ENCODE measurements at regions not wholly inside any gene's neighbourhood (a gene's known extent, or its start where the extent isn't known, plus 50 kb on each side); places are given as distances from the start of the nearest gene placed in this dataset.

DNA sequence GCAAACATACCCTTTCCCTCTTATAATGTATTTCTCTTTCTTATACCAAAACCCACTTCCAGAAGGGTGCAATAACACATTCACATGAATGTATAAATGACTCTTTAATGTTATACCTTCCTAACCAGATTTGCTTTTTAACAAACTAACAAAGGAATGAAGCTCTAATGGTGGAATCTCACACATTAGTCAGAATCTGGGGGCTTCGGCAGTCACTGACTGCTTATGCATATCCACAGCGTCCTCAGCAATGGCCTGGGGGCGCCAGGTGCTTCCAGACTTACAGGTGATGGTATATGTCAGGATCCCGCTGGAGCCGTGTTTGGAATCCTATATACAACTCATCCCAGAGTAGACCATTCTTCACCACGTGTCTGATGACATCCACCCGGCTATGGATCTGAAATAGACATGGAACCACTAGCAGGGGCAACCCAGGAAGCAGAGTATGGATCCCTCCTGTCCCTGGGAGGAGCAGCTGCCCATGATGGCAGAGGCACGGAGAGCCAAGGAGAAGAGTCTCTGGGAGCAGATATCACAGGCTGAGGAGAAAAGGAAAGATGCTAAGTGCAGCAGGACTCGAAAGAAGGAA is 150.8 kb upstream of the RIPOR2 start:
- no peak for DNase-seq (ENCODE audit: low spot score in 2 of 2)
- no peak overlapping the region for H3K4me3 ChIP-seq
- no peaks in the 10 kb centered on the region for H3K4me1 ChIP-seq
- H3K36me3 ChIP-seq: peaks cover 6% of the 10 kb centered on the region
- TF ChIP-seq POLR2A (IDR thresholded peaks at IDR 0.05) (no peak), POLR2AphosphoS5 (IDR thresholded peaks at IDR 0.05) (no peak)
- TF ChIP-seq, protein P1, sequence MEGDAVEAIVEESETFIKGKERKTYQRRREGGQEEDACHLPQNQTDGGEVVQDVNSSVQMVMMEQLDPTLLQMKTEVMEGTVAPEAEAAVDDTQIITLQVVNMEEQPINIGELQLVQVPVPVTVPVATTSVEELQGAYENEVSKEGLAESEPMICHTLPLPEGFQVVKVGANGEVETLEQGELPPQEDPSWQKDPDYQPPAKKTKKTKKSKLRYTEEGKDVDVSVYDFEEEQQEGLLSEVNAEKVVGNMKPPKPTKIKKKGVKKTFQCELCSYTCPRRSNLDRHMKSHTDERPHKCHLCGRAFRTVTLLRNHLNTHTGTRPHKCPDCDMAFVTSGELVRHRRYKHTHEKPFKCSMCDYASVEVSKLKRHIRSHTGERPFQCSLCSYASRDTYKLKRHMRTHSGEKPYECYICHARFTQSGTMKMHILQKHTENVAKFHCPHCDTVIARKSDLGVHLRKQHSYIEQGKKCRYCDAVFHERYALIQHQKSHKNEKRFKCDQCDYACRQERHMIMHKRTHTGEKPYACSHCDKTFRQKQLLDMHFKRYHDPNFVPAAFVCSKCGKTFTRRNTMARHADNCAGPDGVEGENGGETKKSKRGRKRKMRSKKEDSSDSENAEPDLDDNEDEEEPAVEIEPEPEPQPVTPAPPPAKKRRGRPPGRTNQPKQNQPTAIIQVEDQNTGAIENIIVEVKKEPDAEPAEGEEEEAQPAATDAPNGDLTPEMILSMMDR (IDR thresholded peaks at IDR 0.05): no peak
- no peaks in the 10 kb centered on the region for H3K9me3 ChIP-seq
- no peaks in the 10 kb centered on the region for H3K27me3 ChIP-seq
- H3K27ac ChIP-seq: peak overlapping the region in 1 of 2 donors; percentile 13
- intact Hi-C loops (cut with DNase I; ENCODE audit: low total_unique reads): no loop called here

DNA sequence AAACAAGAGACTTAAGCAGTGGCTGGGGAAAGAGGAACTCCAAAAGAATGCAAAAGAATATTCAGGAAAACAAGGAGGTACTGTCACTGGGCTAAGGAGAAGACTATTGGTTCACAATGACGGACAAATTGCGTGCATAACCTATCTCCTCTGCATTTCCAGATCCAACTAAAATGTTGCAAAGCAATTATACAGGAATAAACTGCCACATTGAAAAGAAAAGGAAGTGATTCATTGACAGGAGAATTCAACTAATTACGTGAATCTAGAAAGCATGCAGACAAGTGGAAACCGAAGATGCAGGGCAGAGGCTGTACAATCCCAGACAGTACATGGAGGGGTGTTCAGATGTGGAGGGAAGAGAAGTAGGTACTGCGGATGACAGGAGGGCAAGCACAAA is 152.8 kb upstream of the RIPOR2 start:
- intact Hi-C loops (cut with DNase I; ENCODE audit: low total_unique reads): no loop called here
- Histone ChIP-seq H3K27me3 (no peaks in the 10 kb centered on the region), H3K4me3 (no peak overlapping the region), H3K9me3 (no peaks in the 10 kb centered on the region), H3K27ac (peak overlapping the region in 1 of 2 donors; percentile 49), H3K36me3 (peaks cover 6% of the 10 kb centered on the region), H3K4me1 (no peaks in the 10 kb centered on the region)
- no peak for DNase-seq (ENCODE audit: low spot score in 2 of 2)
- TF ChIP-seq POLR2AphosphoS5 (IDR thresholded peaks at IDR 0.05): no peak
- TF ChIP-seq POLR2A (IDR thresholded peaks at IDR 0.05): no peak
- TF ChIP-seq, protein P1 (IDR thresholded peaks at IDR 0.05): no peak

DNA sequence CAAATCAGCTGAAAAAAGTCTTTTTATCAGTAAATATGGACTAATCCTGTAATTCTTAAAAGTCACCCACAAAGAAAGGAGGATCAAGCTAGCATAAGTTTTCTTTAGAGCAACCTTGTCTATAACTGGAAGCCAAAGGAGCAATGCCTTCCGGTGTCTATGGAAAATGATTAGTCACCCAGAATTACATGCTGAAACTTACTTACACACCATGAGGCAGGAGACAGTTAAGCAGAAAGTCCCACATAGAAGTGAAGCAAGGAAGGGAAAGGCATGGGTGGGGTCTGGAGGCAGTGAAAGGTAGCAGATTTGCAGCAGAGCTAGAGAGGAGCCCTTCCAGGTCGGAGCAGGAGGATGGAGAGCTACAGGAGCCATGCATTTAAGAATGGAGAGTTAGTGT is 153.7 kb upstream of the RIPOR2 start:
- DNase-seq (ENCODE audit: low spot score in 2 of 2): no peak
- peak overlapping the region in 1 of 2 donors; percentile 49 for H3K27ac ChIP-seq
- intact Hi-C loops (cut with DNase I; ENCODE audit: low total_unique reads): no loop called here
- H3K4me3 ChIP-seq: no peak overlapping the region
- TF ChIP-seq, protein P1 (IDR thresholded peaks at IDR 0.05): no peak
- no peak for TF ChIP-seq POLR2A (IDR thresholded peaks at IDR 0.05)
- no peak for TF ChIP-seq POLR2AphosphoS5 (IDR thresholded peaks at IDR 0.05)
- H3K36me3 ChIP-seq: peaks cover 6% of the 10 kb centered on the region
- no peaks in the 10 kb centered on the region for H3K27me3 ChIP-seq
- no peaks in the 10 kb centered on the region for H3K9me3 ChIP-seq
- H3K4me1 ChIP-seq: no peaks in the 10 kb centered on the region

DNA sequence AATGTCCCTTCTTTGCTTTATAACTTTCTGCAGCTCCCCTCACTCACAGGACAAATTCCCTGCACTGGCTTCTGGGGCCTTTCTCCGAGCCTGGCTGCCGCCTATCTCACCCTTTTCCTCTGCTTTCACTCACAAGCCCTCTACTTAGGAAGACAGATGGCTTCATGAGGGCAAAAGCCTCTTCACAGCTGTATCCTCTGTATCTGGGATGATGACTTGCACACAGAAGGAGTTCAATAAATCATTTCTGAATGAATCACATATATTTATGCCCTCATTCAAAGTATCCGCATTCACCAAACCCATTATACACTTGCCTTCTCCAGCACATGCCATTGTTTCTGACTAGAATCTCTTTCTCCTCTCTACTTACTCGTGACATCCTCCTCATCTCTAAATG is 159.0 kb upstream of the RIPOR2 start:
- Histone ChIP-seq H3K27me3 (no peaks in the 10 kb centered on the region), H3K4me3 (no peak overlapping the region), H3K27ac (no peak overlapping the region), H3K4me1 (no peaks in the 10 kb centered on the region), H3K36me3 (no peaks in the 10 kb centered on the region), H3K9me3 (no peaks in the 10 kb centered on the region)
- intact Hi-C loops (cut with DNase I; ENCODE audit: low total_unique reads): loop anchor here (10.0 kb wide), 1 partner anchor 1910 kb away; no protein-coding TSS in a partner anchor
- no peak for DNase-seq (ENCODE audit: low spot score in 2 of 2)
- TF ChIP-seq POLR2A (IDR thresholded peaks at IDR 0.05) (no peak), POLR2AphosphoS5 (IDR thresholded peaks at IDR 0.05) (no peak)
- TF ChIP-seq, protein P1 (IDR thresholded peaks at IDR 0.05): no peak

DNA sequence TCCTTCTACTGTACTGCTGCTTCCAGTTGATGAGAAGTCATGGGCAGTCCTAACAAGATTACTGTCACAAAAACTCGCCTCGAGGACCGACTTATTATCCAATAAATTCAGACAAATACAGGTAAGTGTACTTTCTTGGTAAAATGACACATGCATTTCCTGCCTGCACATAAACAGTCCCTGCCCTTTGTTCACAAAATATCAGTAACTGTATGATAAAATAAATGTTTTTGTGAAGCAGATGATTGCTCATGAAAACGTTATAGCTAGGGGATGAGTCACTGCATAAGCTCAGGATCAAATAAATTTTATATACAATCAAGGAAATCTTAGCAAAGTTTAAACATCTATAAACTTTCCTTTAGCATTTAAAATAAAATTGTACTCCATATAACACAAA is 164.5 kb upstream of the RIPOR2 start:
- DNase-seq (ENCODE audit: low spot score in 2 of 2): no peak
- no peaks in the 10 kb centered on the region for H3K27me3 ChIP-seq
- H3K27ac ChIP-seq: no peak overlapping the region
- H3K4me1 ChIP-seq: no peaks in the 10 kb centered on the region
- intact Hi-C loops (cut with DNase I; ENCODE audit: low total_unique reads): no loop called here
- H3K9me3 ChIP-seq: no peaks in the 10 kb centered on the region
- H3K36me3 ChIP-seq: no peaks in the 10 kb centered on the region
- H3K4me3 ChIP-seq: no peak overlapping the region
- no peak for TF ChIP-seq POLR2AphosphoS5 (IDR thresholded peaks at IDR 0.05)
- TF ChIP-seq, protein P1 (IDR thresholded peaks at IDR 0.05): no peak
- TF ChIP-seq POLR2A (IDR thresholded peaks at IDR 0.05): no peak
